ENCODE measurements at regions not wholly inside any gene's neighbourhood (a gene's known extent, or its start where the extent isn't known, plus 50 kb on each side); places are given as distances from the start of the nearest gene placed in this dataset.

GRCh38 chr5:124060011-124060410, 548.0 kb downstream of the CSNK1G3 start:
- TF ChIP-seq HNF4G (IDR thresholded peaks at IDR 0.05) (no peak), CTCF (IDR thresholded peaks at IDR 0.05; ENCODE audit: low read depth, low read length, missing input control) (no peak), EGR1 (IDR thresholded peaks at IDR 0.05; ENCODE audit: low read depth in 2 of 2) (no peak), YY1 (IDR thresholded peaks at IDR 0.05) (no peak), RXRA (IDR thresholded peaks at IDR 0.05) (no peak), NR2F2 (IDR thresholded peaks at IDR 0.05) (no peak), RAD21 (IDR thresholded peaks at IDR 0.05) (no peak), GABPA (IDR thresholded peaks at IDR 0.05 in 1 of 2, conservative IDR thresholded peaks at IDR 0.05 in 1 of 2) (no peak), SP1 (IDR thresholded peaks at IDR 0.05) (no peak), JUND (IDR thresholded peaks at IDR 0.05) (no peak), TAF1 (conservative IDR thresholded peaks at IDR 0.05) (no peak)
- TF ChIP-seq, protein P1, sequence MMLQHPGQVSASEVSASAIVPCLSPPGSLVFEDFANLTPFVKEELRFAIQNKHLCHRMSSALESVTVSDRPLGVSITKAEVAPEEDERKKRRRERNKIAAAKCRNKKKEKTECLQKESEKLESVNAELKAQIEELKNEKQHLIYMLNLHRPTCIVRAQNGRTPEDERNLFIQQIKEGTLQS (IDR thresholded peaks at IDR 0.05) = no peak
- TF ChIP-seq, protein P2, sequence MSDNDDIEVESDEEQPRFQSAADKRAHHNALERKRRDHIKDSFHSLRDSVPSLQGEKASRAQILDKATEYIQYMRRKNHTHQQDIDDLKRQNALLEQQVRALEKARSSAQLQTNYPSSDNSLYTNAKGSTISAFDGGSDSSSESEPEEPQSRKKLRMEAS (IDR thresholded peaks at IDR 0.05) = no peak
- TF ChIP-seq, protein P3, sequence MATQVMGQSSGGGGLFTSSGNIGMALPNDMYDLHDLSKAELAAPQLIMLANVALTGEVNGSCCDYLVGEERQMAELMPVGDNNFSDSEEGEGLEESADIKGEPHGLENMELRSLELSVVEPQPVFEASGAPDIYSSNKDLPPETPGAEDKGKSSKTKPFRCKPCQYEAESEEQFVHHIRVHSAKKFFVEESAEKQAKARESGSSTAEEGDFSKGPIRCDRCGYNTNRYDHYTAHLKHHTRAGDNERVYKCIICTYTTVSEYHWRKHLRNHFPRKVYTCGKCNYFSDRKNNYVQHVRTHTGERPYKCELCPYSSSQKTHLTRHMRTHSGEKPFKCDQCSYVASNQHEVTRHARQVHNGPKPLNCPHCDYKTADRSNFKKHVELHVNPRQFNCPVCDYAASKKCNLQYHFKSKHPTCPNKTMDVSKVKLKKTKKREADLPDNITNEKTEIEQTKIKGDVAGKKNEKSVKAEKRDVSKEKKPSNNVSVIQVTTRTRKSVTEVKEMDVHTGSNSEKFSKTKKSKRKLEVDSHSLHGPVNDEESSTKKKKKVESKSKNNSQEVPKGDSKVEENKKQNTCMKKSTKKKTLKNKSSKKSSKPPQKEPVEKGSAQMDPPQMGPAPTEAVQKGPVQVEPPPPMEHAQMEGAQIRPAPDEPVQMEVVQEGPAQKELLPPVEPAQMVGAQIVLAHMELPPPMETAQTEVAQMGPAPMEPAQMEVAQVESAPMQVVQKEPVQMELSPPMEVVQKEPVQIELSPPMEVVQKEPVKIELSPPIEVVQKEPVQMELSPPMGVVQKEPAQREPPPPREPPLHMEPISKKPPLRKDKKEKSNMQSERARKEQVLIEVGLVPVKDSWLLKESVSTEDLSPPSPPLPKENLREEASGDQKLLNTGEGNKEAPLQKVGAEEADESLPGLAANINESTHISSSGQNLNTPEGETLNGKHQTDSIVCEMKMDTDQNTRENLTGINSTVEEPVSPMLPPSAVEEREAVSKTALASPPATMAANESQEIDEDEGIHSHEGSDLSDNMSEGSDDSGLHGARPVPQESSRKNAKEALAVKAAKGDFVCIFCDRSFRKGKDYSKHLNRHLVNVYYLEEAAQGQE (IDR thresholded peaks at IDR 0.05) = no peak
- no peak for DNase-seq (ENCODE audit: low spot score)
- Histone ChIP-seq H3K4me3 (ENCODE audit: low read depth in 1 of 3, low read length in 3 of 3) (no peak overlapping the region), H3K27ac (ENCODE audit: low read depth in 1 of 2, low read length in 2 of 2) (no peak overlapping the region), H3K4me1 (ENCODE audit: control insufficient read depth in 4 of 4, insufficient read depth in 4 of 4, low read length in 3 of 4) (peaks cover 0 to 3% (median 0%) of the 10 kb centered on the region in 4 donors), H3K36me3 (ENCODE audit: control insufficient read depth in 4 of 4, insufficient read depth in 3 of 4, low read depth in 1 of 4, low read length in 3 of 4) (no peaks in the 10 kb centered on the region), H3K9ac (ENCODE audit: low read depth in 1 of 2, low read length in 2 of 2) (no peak overlapping the region), H3K9me3 (ENCODE audit: control insufficient read depth in 4 of 4, low read length in 3 of 4) (no peaks in the 10 kb centered on the region), H3K27me3 (ENCODE audit: control insufficient read depth in 4 of 4, insufficient read depth in 4 of 4, low read length in 3 of 4) (no peaks in the 10 kb centered on the region)

DNA sequence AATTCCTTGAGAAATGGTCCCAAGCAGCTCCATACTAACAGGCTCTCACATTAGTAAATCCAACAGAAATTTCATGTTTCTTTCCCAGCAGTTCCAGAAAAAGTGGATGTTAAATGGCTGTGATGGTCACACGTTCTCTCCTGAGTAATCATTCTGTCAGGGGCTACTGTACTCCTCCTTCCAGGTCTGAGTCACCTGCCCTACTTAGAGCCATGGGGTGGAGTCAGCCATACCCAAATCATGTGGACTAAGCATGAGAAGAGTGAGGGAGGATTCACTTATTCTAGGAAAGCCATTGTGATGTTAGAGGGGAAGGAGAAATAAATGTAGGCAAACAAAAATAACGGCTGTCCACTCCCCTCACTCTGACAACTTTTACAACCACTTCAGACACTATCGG, 547.2 kb downstream of the CSNK1G3 start:
- no peak for DNase-seq (ENCODE audit: low spot score)
- Histone ChIP-seq H3K9ac (ENCODE audit: low read depth in 1 of 2, low read length in 2 of 2) (no peak overlapping the region), H3K27me3 (ENCODE audit: control insufficient read depth in 4 of 4, insufficient read depth in 4 of 4, low read length in 3 of 4) (no peaks in the 10 kb centered on the region), H3K36me3 (ENCODE audit: control insufficient read depth in 4 of 4, insufficient read depth in 3 of 4, low read depth in 1 of 4, low read length in 3 of 4) (no peaks in the 10 kb centered on the region), H3K9me3 (ENCODE audit: control insufficient read depth in 4 of 4, low read length in 3 of 4) (no peaks in the 10 kb centered on the region), H3K4me3 (ENCODE audit: low read depth in 1 of 3, low read length in 3 of 3) (no peak overlapping the region), H3K4me1 (ENCODE audit: control insufficient read depth in 4 of 4, insufficient read depth in 4 of 4, low read length in 3 of 4) (peaks cover 0 to 3% (median 0%) of the 10 kb centered on the region in 4 donors), H3K27ac (ENCODE audit: low read depth in 1 of 2, low read length in 2 of 2) (no peak overlapping the region)
- TF ChIP-seq ZBTB33 (IDR thresholded peaks at IDR 0.05) = no peak
- TF ChIP-seq, protein P3 (IDR thresholded peaks at IDR 0.05) = no peak
- no peak for TF ChIP-seq EGR1 (IDR thresholded peaks at IDR 0.05; ENCODE audit: low read depth in 2 of 2)
- TF ChIP-seq SP1 (IDR thresholded peaks at IDR 0.05) = no peak
- no peak for TF ChIP-seq GABPA (IDR thresholded peaks at IDR 0.05 in 1 of 2, conservative IDR thresholded peaks at IDR 0.05 in 1 of 2)
- TF ChIP-seq FOXA2 (IDR thresholded peaks at IDR 0.05) = no peak
- no peak for TF ChIP-seq HNF4G (IDR thresholded peaks at IDR 0.05)
- TF ChIP-seq RAD21 (IDR thresholded peaks at IDR 0.05) = no peak
- no peak for TF ChIP-seq JUND (IDR thresholded peaks at IDR 0.05)
- TF ChIP-seq RXRA (IDR thresholded peaks at IDR 0.05) = no peak
- TF ChIP-seq FOXA1 (IDR thresholded peaks at IDR 0.05) = no peak
- no peak for TF ChIP-seq HNF4A (conservative IDR thresholded peaks at IDR 0.05)
- 91% methylated on average over 3 of the region's 3 CpGs for WGBS
